ENCODE measurements at regions not wholly inside any gene's neighbourhood (a gene's known extent, or its start where the extent isn't known, plus 50 kb on each side); places are given as distances from the start of the nearest gene placed in this dataset.

- Histone ChIP-seq H3K36me3 (no peaks in the 10 kb centered on the region), H3K27ac (no peak overlapping the region), H3K27me3 (no peaks in the 10 kb centered on the region), H3K4me1 (peaks cover 5% of the 10 kb centered on the region), H3K9me3 (no peaks in the 10 kb centered on the region), H3K4me3 (no peak overlapping the region)
- no peak for ATAC-seq
- no peak for TF ChIP-seq CTCF (IDR thresholded peaks at IDR 0.05)
- no peak for DNase-seq
- intact Hi-C loops (cut with DNase I) = no loop called here
These were observed 123.7 kb upstream of the ATP1B1 start for GRCh38 chr1:168982778-168983177.

- H3K27ac ChIP-seq = no peak overlapping the region
- H3K4me1 ChIP-seq = no peaks in the 10 kb centered on the region
- intact Hi-C loops (cut with DNase I) = no loop called here
- no peak for TF ChIP-seq CTCF (IDR thresholded peaks at IDR 0.05)
- DNase-seq (no peak), ATAC-seq (no peak)
- H3K4me3 ChIP-seq = no peak overlapping the region
- H3K9me3 ChIP-seq = no peaks in the 10 kb centered on the region
- no peaks in the 10 kb centered on the region for H3K36me3 ChIP-seq
- no peaks in the 10 kb centered on the region for H3K27me3 ChIP-seq
These were observed 119.2 kb upstream of the ATP1B1 start for GRCh38 chr1:168987330-168987729.

- H3K4me3 ChIP-seq = no peak overlapping the region
- no peaks in the 10 kb centered on the region for H3K9me3 ChIP-seq
- H3K4me1 ChIP-seq = no peaks in the 10 kb centered on the region
- H3K36me3 ChIP-seq = no peaks in the 10 kb centered on the region
- peak; percentile 65 for ATAC-seq
- no peaks in the 10 kb centered on the region for H3K27me3 ChIP-seq
- intact Hi-C loops (cut with DNase I) = no loop called here
- no peak overlapping the region for H3K27ac ChIP-seq
- TF ChIP-seq CTCF (IDR thresholded peaks at IDR 0.05) = no peak
- no peak for DNase-seq
These were observed 118.6 kb upstream of the ATP1B1 start for GRCh38 chr1:168987923-168988322.

GRCh38 chr1:168989985-168990384 lies 116.5 kb upstream of the ATP1B1 start:
- Histone ChIP-seq H3K9me3 (no peaks in the 10 kb centered on the region), H3K27ac (no peak overlapping the region), H3K4me1 (no peaks in the 10 kb centered on the region), H3K27me3 (no peaks in the 10 kb centered on the region), H3K4me3 (no peak overlapping the region), H3K36me3 (no peaks in the 10 kb centered on the region)
- ATAC-seq (no peak), DNase-seq (no peak)
- TF ChIP-seq CTCF (IDR thresholded peaks at IDR 0.05) = no peak
- intact Hi-C loops (cut with DNase I) = no loop called here

- DNase-seq (no peak), ATAC-seq (no peak)
- intact Hi-C loops (cut with DNase I) = no loop called here
- no peak overlapping the region for H3K4me3 ChIP-seq
- H3K27ac ChIP-seq = no peak overlapping the region
- no peak for TF ChIP-seq CTCF (IDR thresholded peaks at IDR 0.05)
- no peaks in the 10 kb centered on the region for H3K9me3 ChIP-seq
- no peaks in the 10 kb centered on the region for H3K4me1 ChIP-seq
- H3K27me3 ChIP-seq = no peaks in the 10 kb centered on the region
- no peaks in the 10 kb centered on the region for H3K36me3 ChIP-seq
These were observed 114.6 kb upstream of the ATP1B1 start for GRCh38 chr1:168991667-168992475.
